K562 (cell line): ENCODE measurements at regions not wholly inside any gene's neighbourhood (a gene's known extent, or its start where the extent isn't known, plus 50 kb on each side); places are given as distances from the start of the nearest gene placed in this dataset.

ENCODE experiments used
- CBFB ChIP-seq: sonication (generic); formaldehyde crosslinking; IDR thresholded peaks from 2 replicates; pipeline ENCODE4 v1.4.0; 2020; ENCODE audit warnings: mild to moderate bottlenecking, missing genetic modification reagents
- CTBP1 ChIP-seq: fragments of 450-650 bp; IDR thresholded peaks from 2 replicates; pipeline ENCODE4 v1.6.1; 2016; ENCODE audit warnings: borderline replicate concordance
- U2AF2 ChIP-seq: fragments of 200-400 bp; formaldehyde crosslinking; optimal IDR thresholded peaks from 2 replicates; pipeline ENCODE3; 2017; ENCODE audit warnings: low read depth, mild to moderate bottlenecking, low read length
- ZNF707 ChIP-seq: fragments of 250-450 bp; sonication (Bioruptor Pico); conservative IDR thresholded peaks from 2 replicates; pipeline ENCODE4 v1.8.0; 2022; ENCODE audit warnings: inconsistent platforms, mild to moderate bottlenecking, moderate library complexity
- ZNF75A ChIP-seq: fragments of 450-650 bp; formaldehyde crosslinking; IDR thresholded peaks from 2 replicates; pipeline ENCODE4 v1.4.0; 2020; ENCODE audit warnings: mild to moderate bottlenecking
- ZNF766 ChIP-seq: fragments of 200-800 bp; sonication (Bioruptor generic); conservative IDR thresholded peaks from 2 replicates; pipeline ENCODE4 v1.6.1; 2016; ENCODE audit warnings: missing genetic modification characterization, missing compliant biosample characterization
- TF ChIP-seq, protein P1 (sequence below), 2 experiments: fragments of 450-650 bp in 1 of 2; sonication (generic) in 1 of 2; formaldehyde crosslinking in 1 of 2; IDR thresholded peaks; 2 replicates each; pipeline versions ENCODE4 v1.7.1 to v1.9.0; 2016 to 2022; ENCODE audit warnings: inconsistent platforms in 1 of 2, mild to moderate bottlenecking in 1 of 2, missing genetic modification reagents in 1 of 2
- TF ChIP-seq, protein P2 (sequence below), 2 experiments: fragments of 450-650 bp in 1 of 2; sonication (generic) in 1 of 2; formaldehyde crosslinking in 1 of 2; IDR thresholded peaks in 1 of 2; conservative IDR thresholded peaks in 1 of 2; 2 replicates each; pipeline versions ENCODE4 v1.6.1 to v1.8.1; 2016 to 2023; ENCODE audit warnings: mild to moderate bottlenecking in 2 of 2, moderate library complexity in 2 of 2, inconsistent platforms in 1 of 2, missing genetic modification reagents in 1 of 2
- TF ChIP-seq, protein P3 (sequence below): fragments of 450-650 bp; formaldehyde crosslinking; IDR thresholded peaks from 2 replicates; pipeline ENCODE4 v1.4.0; 2022; ENCODE audit warnings: mild to moderate bottlenecking, moderate library complexity
- TF ChIP-seq, protein P4 (sequence below): fragments of 250-450 bp; sonication (Bioruptor Pico); IDR thresholded peaks from 2 replicates; pipeline ENCODE4 v1.5.0; 2021; ENCODE audit warnings: mild to moderate bottlenecking, moderate library complexity

DNA sequence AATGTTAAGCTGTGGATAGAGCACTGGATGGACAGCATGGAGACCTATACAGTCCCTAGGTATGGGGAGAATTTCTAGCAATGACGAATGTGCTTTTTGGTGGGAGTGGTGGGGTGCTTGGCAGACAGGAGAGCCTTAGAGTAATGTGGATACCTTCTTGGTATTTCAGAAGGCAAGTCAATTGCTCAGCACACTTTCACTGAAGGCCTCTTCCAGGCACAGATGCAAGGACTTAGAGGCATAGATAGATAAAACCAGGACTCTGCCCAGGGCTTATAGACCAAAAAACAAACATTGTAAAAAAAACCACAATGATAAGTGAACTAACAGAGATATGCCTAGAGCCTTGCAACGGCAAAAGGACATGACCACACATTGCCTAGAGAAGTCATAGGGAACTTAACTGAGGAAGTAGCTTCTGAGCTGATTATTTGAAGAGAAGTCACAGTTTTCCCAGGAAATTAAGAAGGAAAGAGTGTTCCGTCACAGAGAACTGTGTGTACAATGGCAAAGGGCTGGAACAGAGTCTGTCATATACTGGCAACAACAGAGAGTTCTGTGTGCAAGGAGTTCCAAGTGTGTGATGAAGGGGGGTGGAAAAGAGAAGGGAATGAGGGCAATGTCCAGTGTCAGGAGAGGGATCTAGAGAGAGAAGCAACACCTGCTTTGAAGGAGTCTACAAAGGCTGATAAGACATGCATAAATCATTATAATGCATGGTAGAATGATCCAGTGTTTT, 65.9 kb upstream of the PICALM start (continued):
- TF ChIP-seq, protein P1, sequence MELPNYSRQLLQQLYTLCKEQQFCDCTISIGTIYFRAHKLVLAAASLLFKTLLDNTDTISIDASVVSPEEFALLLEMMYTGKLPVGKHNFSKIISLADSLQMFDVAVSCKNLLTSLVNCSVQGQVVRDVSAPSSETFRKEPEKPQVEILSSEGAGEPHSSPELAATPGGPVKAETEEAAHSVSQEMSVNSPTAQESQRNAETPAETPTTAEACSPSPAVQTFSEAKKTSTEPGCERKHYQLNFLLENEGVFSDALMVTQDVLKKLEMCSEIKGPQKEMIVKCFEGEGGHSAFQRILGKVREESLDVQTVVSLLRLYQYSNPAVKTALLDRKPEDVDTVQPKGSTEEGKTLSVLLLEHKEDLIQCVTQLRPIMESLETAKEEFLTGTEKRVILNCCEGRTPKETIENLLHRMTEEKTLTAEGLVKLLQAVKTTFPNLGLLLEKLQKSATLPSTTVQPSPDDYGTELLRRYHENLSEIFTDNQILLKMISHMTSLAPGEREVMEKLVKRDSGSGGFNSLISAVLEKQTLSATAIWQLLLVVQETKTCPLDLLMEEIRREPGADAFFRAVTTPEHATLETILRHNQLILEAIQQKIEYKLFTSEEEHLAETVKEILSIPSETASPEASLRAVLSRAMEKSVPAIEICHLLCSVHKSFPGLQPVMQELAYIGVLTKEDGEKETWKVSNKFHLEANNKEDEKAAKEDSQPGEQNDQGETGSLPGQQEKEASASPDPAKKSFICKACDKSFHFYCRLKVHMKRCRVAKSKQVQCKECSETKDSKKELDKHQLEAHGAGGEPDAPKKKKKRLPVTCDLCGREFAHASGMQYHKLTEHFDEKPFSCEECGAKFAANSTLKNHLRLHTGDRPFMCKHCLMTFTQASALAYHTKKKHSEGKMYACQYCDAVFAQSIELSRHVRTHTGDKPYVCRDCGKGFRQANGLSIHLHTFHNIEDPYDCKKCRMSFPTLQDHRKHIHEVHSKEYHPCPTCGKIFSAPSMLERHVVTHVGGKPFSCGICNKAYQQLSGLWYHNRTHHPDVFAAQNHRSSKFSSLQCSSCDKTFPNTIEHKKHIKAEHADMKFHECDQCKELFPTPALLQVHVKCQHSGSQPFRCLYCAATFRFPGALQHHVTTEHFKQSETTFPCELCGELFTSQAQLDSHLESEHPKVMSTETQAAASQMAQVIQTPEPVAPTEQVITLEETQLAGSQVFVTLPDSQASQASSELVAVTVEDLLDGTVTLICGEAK (IDR thresholded peaks at IDR 0.05) = no peak
- TF ChIP-seq, protein P1 (CRISPR knock-in tag; IDR thresholded peaks at IDR 0.05) = no peak
- TF ChIP-seq, protein P2, sequence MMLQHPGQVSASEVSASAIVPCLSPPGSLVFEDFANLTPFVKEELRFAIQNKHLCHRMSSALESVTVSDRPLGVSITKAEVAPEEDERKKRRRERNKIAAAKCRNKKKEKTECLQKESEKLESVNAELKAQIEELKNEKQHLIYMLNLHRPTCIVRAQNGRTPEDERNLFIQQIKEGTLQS (IDR thresholded peaks at IDR 0.05) = peak; percentile 26; the same call in 1 of the 2 replicates
- TF ChIP-seq, protein P2 (CRISPR knock-in tag; conservative IDR thresholded peaks at IDR 0.05) = no peak
- TF ChIP-seq ZNF766 (peak; percentile 63; the same call in 1 of the 2 replicates), ZNF707 (CRISPR knock-in tag) (no peak), CTBP1 (peak; percentile 68), CBFB (CRISPR knock-in tag) (0 out of 2 replicates have a peak, but pooled peaks have one; percentile 43), U2AF2 (no peak), ZNF75A (no peak)
- TF ChIP-seq, protein P3, sequence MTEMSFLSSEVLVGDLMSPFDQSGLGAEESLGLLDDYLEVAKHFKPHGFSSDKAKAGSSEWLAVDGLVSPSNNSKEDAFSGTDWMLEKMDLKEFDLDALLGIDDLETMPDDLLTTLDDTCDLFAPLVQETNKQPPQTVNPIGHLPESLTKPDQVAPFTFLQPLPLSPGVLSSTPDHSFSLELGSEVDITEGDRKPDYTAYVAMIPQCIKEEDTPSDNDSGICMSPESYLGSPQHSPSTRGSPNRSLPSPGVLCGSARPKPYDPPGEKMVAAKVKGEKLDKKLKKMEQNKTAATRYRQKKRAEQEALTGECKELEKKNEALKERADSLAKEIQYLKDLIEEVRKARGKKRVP (CRISPR knock-in tag) = no peak
- TF ChIP-seq, protein P4, sequence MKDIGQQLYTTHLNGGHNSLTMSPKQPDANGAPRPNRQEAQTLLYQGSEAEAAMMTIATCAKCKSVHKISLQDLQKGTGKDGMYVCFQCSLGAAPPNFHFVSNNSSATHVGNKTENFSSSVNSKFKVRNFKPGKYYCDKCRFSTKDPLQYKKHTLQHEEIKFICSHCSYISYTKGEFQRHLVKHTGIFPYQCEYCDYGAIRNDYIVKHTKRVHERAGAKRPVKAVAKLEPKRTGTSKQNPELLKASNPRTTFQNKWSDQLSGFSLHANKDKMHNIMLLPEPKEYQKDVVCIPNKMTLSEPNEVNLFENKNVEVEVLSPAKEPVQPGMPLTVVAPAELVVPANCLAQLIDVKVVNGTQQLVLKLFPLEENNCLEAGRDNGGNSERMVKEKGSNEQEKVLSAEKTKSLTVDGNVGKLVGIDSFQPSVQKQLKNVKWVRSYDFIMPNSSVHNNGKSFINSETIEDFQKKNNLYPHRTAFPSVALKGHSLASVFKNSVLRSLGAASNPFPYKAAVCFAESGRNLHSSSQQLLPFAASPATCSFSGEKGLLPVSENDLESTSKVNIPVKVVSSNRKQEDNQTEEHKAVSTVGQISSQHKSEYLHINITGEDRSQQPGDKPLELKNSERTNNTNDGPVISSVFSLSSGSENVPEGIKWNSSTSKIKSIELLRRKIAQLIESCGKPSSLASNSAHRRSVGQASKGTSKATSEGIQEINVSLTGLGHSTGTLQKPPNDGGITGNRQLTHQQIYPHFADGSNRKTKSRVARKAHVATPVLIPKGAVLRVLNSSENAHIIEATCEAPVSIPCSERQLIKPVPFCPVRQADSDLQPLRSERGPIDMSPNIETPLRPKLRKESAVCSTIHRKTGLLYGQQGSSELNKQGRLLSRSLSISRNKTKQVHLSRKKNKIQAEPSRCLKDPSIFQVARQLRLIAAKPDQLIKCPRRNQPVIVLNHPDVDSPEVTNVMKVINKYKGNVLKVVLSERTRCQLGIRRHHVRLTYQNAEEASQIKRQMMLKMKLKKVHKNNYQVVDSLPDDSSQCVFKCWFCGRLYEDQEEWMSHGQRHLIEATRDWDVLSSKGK (CRISPR knock-in tag) = peak; percentile 22; the same call in 1 of the 2 replicates
